Gastroesophageal sphincter (tissue), 3 donors: ENCODE measurements at regions not wholly inside any gene's neighbourhood (a gene's known extent, or its start where the extent isn't known, plus 50 kb on each side); places are given as distances from the start of the nearest gene placed in this dataset.

Experiments used
- CTCF ChIP-seq, 4 experiments: fragments of 200-600 bp in 2 of 4; fragments of 450-650 bp in 2 of 4; sonication (generic) in 1 of 4; IDR thresholded peaks; one replicate each; pipeline ENCODE4 v1.5.1; 2017 to 2019; ENCODE audit warnings: antibody characterized with exemption in 4 of 4, mild to moderate bottlenecking in 2 of 4, moderate library complexity in 2 of 4
- POLR2A ChIP-seq, 2 donors: fragments of 450-650 bp; IDR thresholded peaks; one replicate each; pipeline ENCODE4 v1.6.1; 2017; ENCODE audit warnings: antibody characterized with exemption in 2 of 2, mild to moderate bottlenecking in 2 of 2, moderate library complexity in 1 of 2
- POLR2AphosphoS5 ChIP-seq: sonication (generic); formaldehyde crosslinking; IDR thresholded peaks from one replicate; pipeline ENCODE4 v1.6.1; 2017; ENCODE audit warnings: antibody characterized with exemption

- no peak for TF ChIP-seq CTCF (IDR thresholded peaks at IDR 0.05)
- no peak for TF ChIP-seq POLR2A (IDR thresholded peaks at IDR 0.05)
- TF ChIP-seq POLR2AphosphoS5: no peak
Observed at GRCh38 chr3:95586754-95587153, 1227.6 kb upstream of the EPHA6 start.
